Endothelial cell (in vitro differentiated cells): ENCODE measurements at regions not wholly inside any gene's neighbourhood (a gene's known extent, or its start where the extent isn't known, plus 50 kb on each side); places are given as distances from the start of the nearest gene placed in this dataset.

Source experiments
- DNase-seq: peaks from one replicate; pipeline ENCODE4 v3.0.0; 2021; ENCODE audit warnings: low spot score
- H3K27ac Mint-ChIP-seq: one replicate; pipeline ENCODE4 v1.8.0; 2021; ENCODE audit warnings: mixed read lengths, inconsistent platforms; ENCODE audit not compliant: unreplicated experiment
- H3K27me3 Mint-ChIP-seq: one replicate; pipeline ENCODE4 v1.8.0; 2021; ENCODE audit warnings: mild to moderate bottlenecking, moderate library complexity, mixed read lengths, inconsistent platforms; ENCODE audit not compliant: unreplicated experiment
- H3K36me3 Mint-ChIP-seq: one replicate; pipeline ENCODE4 v1.8.0; 2021; ENCODE audit warnings: mild to moderate bottlenecking, low read depth, mixed read lengths, inconsistent platforms; ENCODE audit not compliant: unreplicated experiment
- H3K4me1 Mint-ChIP-seq: one replicate; pipeline ENCODE4 v1.8.0; 2021; ENCODE audit warnings: mild to moderate bottlenecking, mixed read lengths, inconsistent platforms; ENCODE audit not compliant: unreplicated experiment
- H3K4me3 Mint-ChIP-seq: one replicate; pipeline ENCODE4 v1.8.0; 2021; ENCODE audit warnings: mild to moderate bottlenecking, mixed read lengths, inconsistent platforms; ENCODE audit not compliant: unreplicated experiment
- H3K9me3 Mint-ChIP-seq: one replicate; pipeline ENCODE4 v1.8.0; 2021; ENCODE audit warnings: mixed read lengths, inconsistent platforms; ENCODE audit not compliant: unreplicated experiment
- CTCF ChIP-seq: fragments of 200-600 bp; sonication (generic); IDR thresholded peaks from one replicate; pipeline ENCODE4 v1.5.0; 2021; ENCODE audit warnings: antibody characterized with exemption; ENCODE audit not compliant: unreplicated experiment

- H3K4me1 Mint-ChIP-seq, result no peaks in the 10 kb centered on the region
- H3K36me3 Mint-ChIP-seq, result no peaks in the 10 kb centered on the region
- no peak overlapping the region for H3K4me3 Mint-ChIP-seq
- no peak overlapping the region for H3K27ac Mint-ChIP-seq
- no peak for TF ChIP-seq CTCF
- no peaks in the 10 kb centered on the region for H3K9me3 Mint-ChIP-seq
- no peaks in the 10 kb centered on the region for H3K27me3 Mint-ChIP-seq
- DNase-seq, result no peak
Measured at GRCh38 chr16:5852151-5852550, 754.6 kb upstream of the EEF2KMT start.

GRCh38 chr16:5851393-5851982, 753.9 kb upstream of the EEF2KMT start:
- Mint-ChIP-seq H3K27me3 (no peaks in the 10 kb centered on the region), H3K36me3 (no peaks in the 10 kb centered on the region), H3K4me1 (no peaks in the 10 kb centered on the region), H3K4me3 (no peak overlapping the region), H3K27ac (no peak overlapping the region), H3K9me3 (no peaks in the 10 kb centered on the region)
- TF ChIP-seq CTCF, result no peak
- DNase-seq, result no peak

GRCh38 chr16:5850632-5851392, 753.2 kb upstream of the EEF2KMT start:
- no peaks in the 10 kb centered on the region for H3K27me3 Mint-ChIP-seq
- no peak overlapping the region for H3K4me3 Mint-ChIP-seq
- TF ChIP-seq CTCF, result no peak
- no peak for DNase-seq
- H3K27ac Mint-ChIP-seq, result no peak overlapping the region
- H3K9me3 Mint-ChIP-seq, result no peaks in the 10 kb centered on the region
- H3K36me3 Mint-ChIP-seq, result no peaks in the 10 kb centered on the region
- no peaks in the 10 kb centered on the region for H3K4me1 Mint-ChIP-seq

GRCh38 chr16:5845046-5845445, 747.5 kb upstream of the EEF2KMT start:
- H3K9me3 Mint-ChIP-seq, result no peaks in the 10 kb centered on the region
- H3K4me1 Mint-ChIP-seq, result no peaks in the 10 kb centered on the region
- H3K36me3 Mint-ChIP-seq, result no peaks in the 10 kb centered on the region
- H3K27ac Mint-ChIP-seq, result no peak overlapping the region
- no peak for TF ChIP-seq CTCF
- H3K27me3 Mint-ChIP-seq, result no peaks in the 10 kb centered on the region
- no peak for DNase-seq
- H3K4me3 Mint-ChIP-seq, result no peak overlapping the region

- Mint-ChIP-seq H3K4me1 (no peaks in the 10 kb centered on the region), H3K27me3 (no peaks in the 10 kb centered on the region), H3K9me3 (no peaks in the 10 kb centered on the region), H3K27ac (no peak overlapping the region), H3K4me3 (no peak overlapping the region), H3K36me3 (no peaks in the 10 kb centered on the region)
- no peak for TF ChIP-seq CTCF
- DNase-seq, result no peak
Measured at GRCh38 chr16:5841974-5842373, 744.4 kb upstream of the EEF2KMT start.
